T-helper 2 cell treated with Interferon-gamma antibody and Interleukin-4, amounts not matched to agents 100 ng/mL and 5 ng/mL, for 36 hours (primary cell): ENCODE measurements at regions not wholly inside any gene's neighbourhood (a gene's known extent, or its start where the extent isn't known, plus 50 kb on each side); places are given as distances from the start of the nearest gene placed in this dataset.

Experiments used
- intact Hi-C: fragments of 100-400 bp; cut with micrococcal nuclease; formaldehyde crosslinking; loops from one replicate; pipeline ENCODE4 v1.15.1; 2023

DNA sequence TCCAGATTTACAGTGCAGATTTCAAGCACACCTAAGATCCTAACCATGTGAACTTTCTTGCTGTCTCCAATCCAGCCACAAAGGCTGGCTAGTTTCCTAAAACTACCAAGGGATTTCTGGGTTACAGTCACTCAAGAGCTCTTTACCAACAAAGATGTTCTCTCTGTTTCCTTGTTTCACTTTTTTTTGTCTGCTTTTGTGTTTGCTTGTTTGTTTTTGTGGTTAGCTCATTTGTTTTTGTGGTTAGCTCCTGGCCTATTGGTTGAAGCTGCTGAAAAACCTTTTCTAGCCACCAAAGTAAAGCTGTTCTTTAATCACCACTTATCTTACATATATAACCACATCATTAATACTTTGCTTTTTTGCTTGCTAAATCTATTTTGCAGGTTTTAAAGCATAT is 642.5 kb upstream of the GALNTL6 start:
- intact Hi-C loops, result no loop called here

- intact Hi-C loops, result no loop called here
These were observed 643.8 kb upstream of the GALNTL6 start for GRCh38 chr4:171169396-171169795.

DNA sequence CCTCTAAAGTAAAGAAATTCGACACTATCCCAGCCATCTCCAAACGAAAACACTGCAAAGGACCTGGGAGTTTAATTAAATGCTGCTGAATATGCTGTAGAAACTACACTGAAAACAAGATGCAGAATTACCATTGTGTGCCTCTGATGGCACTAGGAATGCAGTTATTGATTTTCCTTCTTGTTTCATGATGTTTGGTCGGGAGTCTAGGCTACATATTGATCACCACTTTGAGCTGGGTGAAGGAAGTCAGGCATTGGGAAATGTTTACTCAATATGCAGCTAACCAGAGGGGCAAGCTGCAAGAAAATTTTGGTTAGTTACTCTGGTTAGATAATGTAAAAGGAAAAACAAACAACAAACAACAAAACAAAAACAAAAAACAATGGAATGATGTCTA is 650.7 kb upstream of the GALNTL6 start:
- intact Hi-C loops, result no loop called here

DNA sequence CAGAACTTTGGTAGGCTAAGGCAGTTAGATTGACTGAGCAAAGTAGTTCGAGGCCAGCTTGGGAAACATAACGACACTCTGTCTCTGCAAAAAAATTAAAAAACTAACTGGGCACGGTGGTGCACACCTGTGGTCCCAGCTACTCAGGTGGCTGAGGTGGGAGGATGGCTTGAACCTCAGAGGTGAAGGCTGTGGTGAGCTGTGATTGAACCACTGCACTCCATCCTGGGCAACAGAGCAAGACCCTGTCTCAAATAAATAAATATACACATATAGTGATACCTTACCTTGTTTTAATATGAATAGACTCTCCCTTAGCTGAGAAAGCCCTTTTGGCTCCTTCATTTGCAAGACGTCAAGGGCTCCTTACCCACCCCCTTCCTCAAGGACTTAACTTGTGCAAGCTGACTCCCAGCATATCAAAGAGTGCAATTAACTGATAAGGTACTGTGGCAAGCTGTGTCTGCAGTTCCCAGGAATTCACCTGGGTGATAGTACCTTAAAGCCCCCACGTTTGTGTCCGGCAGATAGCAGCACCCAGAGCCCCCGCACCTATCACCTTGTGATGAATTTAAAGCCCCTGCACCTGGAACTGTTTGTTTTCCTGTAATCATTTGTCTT is 655.6 kb upstream of the GALNTL6 start:
- intact Hi-C loops, result no loop called here

- intact Hi-C loops, result no loop called here
These were observed 670.6 kb upstream of the GALNTL6 start for GRCh38 chr4:171142639-171143038.

GRCh38 chr4:171142045-171142444 is 671.2 kb upstream of the GALNTL6 start:
- intact Hi-C loops, result no loop called here

GRCh38 chr4:171130256-171130801 is 682.9 kb upstream of the GALNTL6 start:
- intact Hi-C loops, result no loop called here

DNA sequence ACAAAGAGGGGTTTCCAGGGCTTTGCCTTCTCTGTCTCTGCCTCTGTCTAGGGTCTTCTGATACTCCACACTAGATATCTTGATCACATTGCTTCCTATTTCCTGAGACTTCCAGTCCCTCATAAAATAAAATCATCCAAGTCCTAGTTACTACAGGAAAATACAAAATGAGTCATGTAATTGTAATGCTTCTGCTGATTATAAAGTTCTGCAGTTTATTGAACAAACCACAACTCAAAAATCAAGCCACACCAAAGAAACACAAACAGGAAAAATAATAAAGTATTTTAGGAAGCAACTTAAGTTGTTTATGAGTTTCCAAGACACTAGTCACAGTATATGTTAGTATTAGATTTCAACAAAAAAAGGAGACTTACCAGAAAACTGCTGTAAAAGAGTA is 695.1 kb upstream of the GALNTL6 start:
- intact Hi-C loops, result no loop called here

GRCh38 chr4:171117457-171117856 is 695.7 kb upstream of the GALNTL6 start:
- intact Hi-C loops, result no loop called here

- intact Hi-C loops, result no loop called here
These were observed 711.4 kb upstream of the GALNTL6 start for GRCh38 chr4:171101845-171102244.

- intact Hi-C loops, result no loop called here
These were observed 726.1 kb upstream of the GALNTL6 start for GRCh38 chr4:171087089-171087488.

GRCh38 chr4:171067422-171067821 is 745.8 kb upstream of the GALNTL6 start:
- intact Hi-C loops, result no loop called here

- intact Hi-C loops, result no loop called here
These were observed 763.8 kb upstream of the GALNTL6 start for GRCh38 chr4:171049380-171049779.

DNA sequence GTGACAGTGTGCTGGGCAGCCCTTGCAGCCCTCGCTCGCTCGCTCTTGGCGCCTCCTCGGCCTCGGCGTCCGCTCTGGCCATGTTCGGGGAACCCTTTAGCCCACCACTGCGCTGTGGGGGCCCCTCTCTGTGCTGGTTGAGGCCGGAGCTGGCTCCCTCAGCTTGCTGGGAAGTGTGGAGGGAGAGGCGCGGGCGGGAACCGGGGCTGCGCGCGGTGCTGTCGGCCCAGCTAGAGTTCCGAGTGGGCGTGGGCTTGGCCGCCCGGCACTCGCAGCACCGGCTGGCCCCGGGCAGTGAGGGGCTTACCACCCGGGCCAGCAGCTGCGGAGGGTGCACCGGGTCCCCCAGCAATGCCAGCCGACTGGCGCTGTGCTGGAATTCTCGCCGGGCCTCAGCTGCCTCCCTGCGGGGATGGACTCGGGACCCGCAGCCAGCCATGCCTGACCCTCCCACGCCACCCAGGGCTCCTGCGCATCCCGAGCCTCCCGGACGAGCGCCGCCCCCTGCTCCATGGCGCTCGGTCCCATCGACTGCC is 770.1 kb upstream of the GALNTL6 start:
- intact Hi-C loops, result no loop called here

- intact Hi-C loops, result no loop called here
These were observed 777.3 kb upstream of the GALNTL6 start for GRCh38 chr4:171035909-171036308.

DNA sequence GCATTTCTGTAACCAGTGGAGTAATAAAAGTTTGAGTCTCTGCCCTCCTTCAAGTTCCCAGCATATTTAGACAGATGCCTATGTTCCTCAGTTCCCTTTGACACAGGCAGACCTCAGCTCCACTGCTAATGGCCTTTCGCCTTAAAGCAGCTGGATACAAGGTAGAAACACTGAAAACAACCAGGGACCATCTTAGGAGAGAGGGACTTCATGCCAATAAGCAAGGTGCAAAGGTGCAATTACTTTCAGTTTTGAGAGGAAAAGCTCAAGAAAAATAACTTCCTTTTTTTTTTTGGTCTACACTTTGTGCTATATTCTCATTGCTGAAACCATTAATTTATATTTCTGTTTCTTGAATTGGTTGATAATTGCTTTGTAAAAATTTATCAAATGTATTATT is 781.9 kb upstream of the GALNTL6 start:
- intact Hi-C loops, result no loop called here

GRCh38 chr4:171025776-171026175 is 787.4 kb upstream of the GALNTL6 start:
- intact Hi-C loops, result no loop called here

DNA sequence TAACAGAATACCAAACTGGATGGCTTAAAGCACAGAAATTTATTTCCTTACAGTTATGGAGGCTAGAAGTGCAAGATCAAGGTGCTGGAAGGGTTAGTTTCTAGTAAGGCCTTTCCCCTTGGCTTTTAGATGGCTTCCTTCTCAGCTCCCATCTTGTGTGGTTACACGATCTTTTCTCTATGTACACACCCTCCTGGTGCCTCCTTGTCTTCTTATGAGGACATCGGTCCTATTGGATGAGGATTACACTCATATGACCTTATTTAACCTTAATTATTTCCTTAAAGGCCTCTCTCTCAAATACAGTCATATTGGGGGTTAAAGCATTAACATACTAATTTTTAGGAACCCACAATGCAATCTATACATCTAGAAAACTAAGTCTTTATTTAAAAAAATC is 787.9 kb upstream of the GALNTL6 start:
- intact Hi-C loops, result no loop called here

GRCh38 chr4:171024720-171025303 is 788.4 kb upstream of the GALNTL6 start:
- intact Hi-C loops, result no loop called here

DNA sequence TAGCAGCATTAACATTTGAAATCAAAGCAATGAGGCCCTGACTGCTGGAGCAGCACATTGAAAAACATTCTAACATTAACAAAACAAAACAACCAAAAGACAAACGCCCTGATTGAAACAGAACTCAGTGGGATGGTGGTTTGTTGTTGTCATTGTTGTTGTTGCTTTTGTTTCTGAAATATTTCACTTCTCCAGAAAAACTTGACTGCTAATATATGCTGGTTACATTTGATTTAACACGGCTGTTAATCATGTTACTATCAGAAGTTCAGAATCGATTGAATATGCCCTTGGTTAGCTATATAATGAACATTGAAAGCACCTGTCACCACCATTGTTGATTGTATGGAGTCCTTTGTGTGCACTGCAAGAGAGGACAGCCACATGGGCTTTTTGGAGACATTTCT is 790.4 kb upstream of the GALNTL6 start:
- intact Hi-C loops, result no loop called here

GRCh38 chr4:171017593-171017992 is 795.6 kb upstream of the GALNTL6 start:
- intact Hi-C loops, result no loop called here

- intact Hi-C loops, result no loop called here
These were observed 797.1 kb upstream of the GALNTL6 start for GRCh38 chr4:171016145-171016544.

DNA sequence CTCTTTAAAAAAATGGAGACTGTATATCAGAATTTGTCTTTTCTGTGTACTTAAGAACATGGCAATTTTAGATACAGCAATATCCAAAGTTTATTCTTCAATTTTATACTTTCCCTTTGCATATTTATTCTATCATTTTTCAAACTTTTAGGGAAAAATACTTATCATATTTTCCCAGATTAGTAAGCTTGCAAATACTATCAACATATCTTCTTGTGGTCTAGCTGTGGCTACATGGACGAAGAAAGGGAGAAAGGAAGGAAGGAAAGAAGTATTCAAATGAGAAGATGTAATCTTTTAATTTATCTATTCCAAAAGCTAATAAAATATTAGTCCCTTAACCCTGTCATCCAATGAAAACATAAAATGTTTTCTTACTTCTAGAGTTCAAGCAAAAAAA is 797.8 kb upstream of the GALNTL6 start:
- intact Hi-C loops, result no loop called here
